Upper lobe of left lung (tissue), 4 donors: ENCODE measurements at regions not wholly inside any gene's neighbourhood (a gene's known extent, or its start where the extent isn't known, plus 50 kb on each side); places are given as distances from the start of the nearest gene placed in this dataset.

ENCODE experiments used
- EP300 ChIP-seq, 4 donors: sonication (generic); formaldehyde crosslinking; IDR thresholded peaks; one replicate each; pipeline ENCODE4 v1.5.1; 2017; ENCODE audit warnings: antibody characterized with exemption in 4 of 4, control low read depth in 2 of 4
- POLR2AphosphoS5 ChIP-seq, 2 donors: sonication (generic); formaldehyde crosslinking; IDR thresholded peaks; one replicate each; pipeline ENCODE4 v1.5.1; 2017; ENCODE audit warnings: antibody characterized with exemption in 2 of 2

DNA sequence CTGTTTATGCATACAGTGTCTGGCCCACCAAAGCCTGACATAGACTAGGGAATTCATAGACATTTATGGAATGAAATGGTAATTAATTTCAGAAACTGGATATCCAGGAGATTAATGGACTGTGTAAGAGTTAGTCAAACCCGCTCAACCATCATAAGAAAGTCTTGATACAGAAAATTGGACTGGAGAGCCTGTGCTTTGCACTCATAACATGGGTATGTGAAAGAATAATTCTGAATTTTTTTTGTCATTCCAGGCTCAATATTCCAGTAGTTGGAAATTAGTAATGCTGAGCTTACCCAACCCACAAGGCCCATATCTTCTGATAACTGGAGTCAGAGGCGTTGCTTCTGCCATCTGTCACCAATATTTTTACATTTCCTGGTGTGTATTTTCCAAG lies 799.7 kb upstream of the IGFBP3 start:
- no peak for TF ChIP-seq POLR2AphosphoS5 (IDR thresholded peaks at IDR 0.05)
- no peak for TF ChIP-seq EP300 (IDR thresholded peaks at IDR 0.05)
